DMS 273 (cell line): ENCODE measurements at regions not wholly inside any gene's neighbourhood (a gene's known extent, or its start where the extent isn't known, plus 50 kb on each side); places are given as distances from the start of the nearest gene placed in this dataset.
"Not testable (repeated sequence)": the region's sequence is repeated elsewhere in the genome, so short reads cannot be mapped to it uniquely, and the experiment has no call there.

ENCODE experiments used
- DNase-seq: peaks from one replicate; lab custom pipeline; 2025; ENCODE audit not compliant: unreplicated experiment; lab: John Stamatoyannopoulos, UW

GRCh38 chr4:147151763-147152162 lies 206.1 kb upstream of the TTC29 start:
- DNase-seq, result no peak

DNA sequence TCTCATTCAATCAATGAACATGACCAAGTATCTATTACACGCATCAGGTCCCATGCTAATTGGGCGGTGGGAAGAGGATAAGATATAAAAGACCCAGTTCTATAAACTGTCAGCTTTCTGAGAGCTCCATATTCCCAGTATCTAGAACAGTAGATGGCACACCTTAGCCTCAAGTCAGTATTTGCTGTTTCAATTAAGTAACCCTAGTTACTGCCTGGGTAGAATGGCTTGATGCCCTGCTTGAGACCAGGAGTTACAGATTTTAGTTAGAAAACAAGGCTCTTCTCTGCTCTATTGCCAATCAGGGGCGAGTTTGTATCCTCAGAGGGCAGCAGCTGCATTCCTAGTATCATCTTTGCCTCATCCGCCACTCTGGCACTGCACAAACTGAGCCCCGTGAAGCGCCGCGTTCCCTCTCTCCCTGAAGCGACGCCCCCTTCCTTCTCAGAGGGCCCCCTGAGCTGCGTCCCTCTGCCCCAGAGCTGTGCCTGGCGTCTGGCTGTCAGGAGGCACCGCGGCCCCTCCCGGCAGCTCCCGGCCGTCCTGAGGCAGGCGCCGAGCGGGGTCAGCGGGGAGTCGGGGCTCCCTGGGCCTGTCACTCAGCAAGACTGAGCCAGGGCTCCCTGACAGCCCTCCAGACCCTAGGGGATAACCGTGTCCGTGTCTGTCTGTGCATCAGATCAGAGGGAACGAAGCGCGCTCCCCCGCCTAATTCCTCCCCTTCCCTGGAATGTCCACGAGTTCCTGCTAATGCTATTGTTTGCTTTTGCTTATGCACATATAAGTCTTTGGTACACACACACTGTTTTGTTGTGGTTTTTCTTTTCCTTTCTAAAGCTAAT lies 212.4 kb upstream of the TTC29 start:
- DNase-seq, result peak; percentile 0

DNA sequence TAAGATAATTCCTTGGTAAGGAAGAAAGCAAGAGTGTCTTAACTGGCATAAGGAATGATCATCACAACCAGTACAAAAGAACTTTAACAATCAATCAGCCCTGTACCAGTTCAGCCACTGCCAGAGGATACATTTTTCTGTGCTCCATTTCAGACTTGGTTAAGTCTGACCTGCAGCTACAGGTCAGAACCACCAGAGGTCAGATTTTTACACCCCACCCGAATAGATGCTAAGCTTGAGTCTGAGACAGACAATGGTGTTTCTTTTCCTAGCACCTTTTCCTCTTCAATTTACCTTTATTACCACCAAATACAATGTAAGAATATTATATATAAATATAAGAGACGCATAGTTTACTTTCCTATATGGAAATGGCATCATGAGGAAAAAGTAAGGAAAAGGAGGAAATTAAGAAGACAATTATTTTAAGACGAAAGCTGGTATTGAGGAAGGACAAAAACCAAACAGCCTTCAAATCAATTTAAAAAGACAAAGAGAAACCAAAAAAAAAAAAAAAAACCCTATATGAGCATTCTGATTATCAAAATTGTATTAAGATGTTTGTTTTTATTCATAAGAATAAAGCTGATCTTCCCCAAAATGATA lies 215.3 kb upstream of the TTC29 start:
- peak; percentile 44 for DNase-seq

DNA sequence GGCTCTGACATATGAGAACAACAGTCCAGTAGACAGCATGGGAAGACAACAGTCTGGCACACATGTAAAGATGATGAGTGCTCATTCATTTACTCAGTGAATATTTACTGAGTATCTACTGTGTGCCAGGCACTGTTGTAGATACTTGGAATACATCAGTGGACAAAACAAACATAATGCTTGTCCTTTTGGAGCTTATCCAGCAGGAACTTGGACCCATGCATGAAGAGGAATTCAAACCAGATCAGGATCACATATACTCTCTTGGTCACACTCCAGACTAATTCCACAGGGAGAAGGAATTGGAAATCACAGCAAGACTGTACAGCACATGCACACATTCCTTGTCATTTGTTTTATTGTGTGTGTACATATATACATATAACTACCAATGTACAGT lies 217.6 kb upstream of the TTC29 start:
- DNase-seq, result no peak

DNA sequence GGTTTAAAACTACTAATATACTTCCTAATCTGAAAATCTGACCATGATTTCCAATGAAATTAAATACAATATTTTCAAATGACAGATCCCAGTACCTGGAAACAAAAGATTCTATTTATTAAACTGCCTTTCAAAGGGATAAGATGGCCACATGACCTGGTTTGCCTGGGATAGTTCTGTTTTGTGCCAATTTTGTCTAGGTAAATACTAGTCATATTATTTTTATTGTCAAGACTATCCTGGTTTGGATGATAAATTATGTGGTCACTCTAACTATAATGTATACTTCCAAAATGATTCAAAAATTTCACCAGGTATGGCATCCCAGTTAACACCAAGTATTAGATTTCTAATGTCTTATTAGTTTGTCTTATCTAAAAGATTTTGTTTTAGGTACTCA lies 222.5 kb upstream of the TTC29 start:
- DNase-seq, result not testable (repeated sequence)

- no peak for DNase-seq
Measured at GRCh38 chr4:147173322-147173721, 227.7 kb upstream of the TTC29 start.

- DNase-seq, result no peak
Measured at GRCh38 chr4:147173797-147174432, 228.3 kb upstream of the TTC29 start.

- DNase-seq, result no peak
Measured at GRCh38 chr4:147174591-147174990, 228.9 kb upstream of the TTC29 start.

DNA sequence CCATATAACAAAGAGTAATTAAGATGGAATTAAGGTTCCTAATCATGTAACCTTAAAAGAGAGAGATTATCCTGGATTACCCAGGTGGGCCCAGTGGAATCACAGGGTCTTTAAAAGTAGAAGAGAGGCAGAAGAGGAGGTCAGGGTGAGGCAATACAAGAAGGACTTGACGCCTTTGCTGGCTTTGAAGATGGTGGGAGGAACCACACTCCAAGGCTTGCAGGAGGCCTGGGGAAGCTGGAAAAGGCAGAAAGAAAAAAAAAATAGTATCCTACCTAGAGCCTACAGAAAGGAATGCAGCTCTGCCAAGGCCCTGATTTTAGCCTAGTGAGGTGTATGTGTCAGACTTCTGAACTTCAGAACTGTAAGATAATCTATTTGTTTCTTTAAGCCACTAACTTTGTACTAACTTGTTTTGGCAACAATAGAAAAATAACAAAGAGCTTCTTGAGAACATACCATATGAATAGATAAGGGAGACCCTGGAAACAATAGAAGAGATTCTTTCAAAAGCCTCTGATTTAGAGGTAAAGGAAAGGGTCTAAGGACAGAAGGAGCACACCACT lies 229.9 kb upstream of the TTC29 start:
- DNase-seq, result no peak

DNA sequence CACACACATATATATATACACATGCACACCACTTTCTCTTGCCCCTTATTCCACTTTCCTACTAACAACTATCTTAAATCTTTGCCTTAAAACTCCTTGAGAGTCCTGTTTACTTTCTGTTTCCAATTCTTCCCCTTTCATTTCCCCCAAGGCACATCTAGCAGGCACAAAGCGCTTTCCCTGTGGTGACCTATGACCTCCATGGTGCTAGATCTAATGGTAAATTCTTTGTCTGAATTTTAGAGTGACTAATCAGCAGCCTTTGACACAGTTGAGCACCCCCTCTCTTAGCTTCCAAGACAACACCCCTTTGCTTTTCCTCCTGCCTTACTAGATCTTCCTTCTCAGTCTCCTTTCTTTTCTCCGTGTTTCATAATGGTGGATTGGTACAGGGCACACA lies 236.4 kb upstream of the TTC29 start:
- no peak for DNase-seq

DNA sequence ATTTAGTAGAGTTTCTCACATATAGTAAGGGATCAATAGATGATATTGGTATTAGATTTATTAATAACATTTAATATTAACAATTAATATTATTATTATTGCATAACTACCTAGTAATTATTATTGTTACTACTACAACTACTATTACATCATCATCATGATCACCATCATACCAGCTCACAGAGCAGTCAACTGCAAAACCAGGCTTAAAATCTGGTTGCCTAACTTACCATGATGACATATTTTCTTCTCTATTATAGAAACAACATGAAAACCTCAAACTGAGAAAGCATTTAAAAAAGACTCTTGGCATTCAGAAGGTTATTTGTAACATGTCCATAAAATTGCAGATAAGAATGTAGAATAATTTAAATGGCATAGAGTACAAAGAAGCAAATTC lies 247.0 kb upstream of the TTC29 start:
- DNase-seq, result no peak

DNA sequence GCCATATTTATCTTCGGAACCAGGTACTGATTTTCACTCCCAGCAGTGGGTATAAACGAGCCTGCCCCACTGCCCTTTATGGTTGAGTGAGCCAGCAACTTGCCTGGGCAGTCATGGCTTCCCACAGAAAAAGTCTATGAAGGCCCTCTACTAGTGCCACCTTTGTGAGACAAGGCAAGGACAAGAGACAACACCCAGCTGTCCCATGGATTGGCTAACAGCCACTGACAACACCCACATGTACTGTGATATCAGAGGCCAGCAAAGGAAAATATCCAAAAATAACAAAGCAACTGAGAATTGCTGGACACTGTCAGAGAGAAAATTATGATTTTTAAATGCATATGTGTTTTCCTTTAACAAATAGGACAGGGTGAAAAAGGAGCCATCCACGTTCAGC lies 248.4 kb upstream of the TTC29 start:
- no peak for DNase-seq

DNA sequence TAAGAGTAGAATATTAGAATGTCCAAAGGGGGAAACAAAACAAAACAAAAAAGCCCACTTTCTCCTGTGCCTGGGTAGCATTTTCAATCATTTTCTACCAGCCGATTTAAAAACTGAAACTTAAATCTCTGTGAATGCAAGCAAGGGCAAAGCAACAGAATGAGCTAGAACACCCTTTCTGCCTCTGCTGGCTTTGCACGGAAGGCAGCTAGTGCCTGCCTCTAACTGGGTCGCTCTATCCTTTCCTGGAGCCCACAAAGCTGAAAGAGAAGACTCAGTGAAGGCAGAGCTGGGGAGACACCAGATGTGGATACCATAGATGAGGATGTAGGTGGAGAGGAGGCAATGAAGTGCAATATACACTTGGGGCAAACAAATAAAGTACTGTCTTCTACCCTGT lies 248.9 kb upstream of the TTC29 start:
- no peak for DNase-seq

GRCh38 chr4:147195386-147195785 lies 249.7 kb upstream of the TTC29 start:
- no peak for DNase-seq

GRCh38 chr4:147198411-147199051 lies 252.9 kb upstream of the TTC29 start:
- no peak for DNase-seq

DNA sequence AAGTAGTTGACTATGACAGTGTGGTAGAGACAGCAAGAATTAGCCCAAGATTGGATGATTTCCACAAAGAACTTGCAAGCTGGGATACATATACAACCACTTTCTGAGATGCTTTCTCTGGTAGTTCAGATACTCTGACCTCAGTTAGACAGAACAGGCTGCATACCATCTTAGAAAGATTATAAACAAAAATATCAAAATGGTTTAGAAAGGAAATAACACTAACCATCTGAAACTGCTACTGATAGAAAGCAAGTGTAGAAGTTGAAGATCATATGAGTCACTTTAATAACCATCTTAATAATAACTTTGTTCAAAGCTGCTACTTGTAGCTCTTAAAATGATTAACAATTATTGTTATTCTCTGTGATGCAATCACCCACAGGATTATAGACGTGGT lies 255.4 kb upstream of the TTC29 start:
- no peak for DNase-seq

DNA sequence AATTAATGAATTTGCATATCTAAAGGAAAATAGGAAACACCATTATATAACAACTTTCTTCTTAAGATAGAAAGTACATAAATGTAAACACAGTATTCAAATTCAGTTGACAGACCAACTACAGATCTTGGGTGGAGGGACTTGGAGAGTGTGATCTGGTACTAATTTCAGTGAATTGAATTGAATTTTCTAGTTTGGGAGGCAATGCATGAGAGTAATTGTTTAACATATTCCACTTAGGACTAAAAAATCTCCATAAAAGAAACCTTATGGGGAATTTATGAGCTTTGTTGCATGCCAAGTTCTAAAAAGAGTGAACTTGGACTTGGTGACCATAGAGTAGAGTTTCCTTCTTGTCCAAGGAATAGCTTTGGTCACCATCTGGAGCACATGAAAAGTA lies 261.1 kb upstream of the TTC29 start:
- DNase-seq, result no peak

- no peak for DNase-seq
Measured at GRCh38 chr4:147207911-147208310, 262.2 kb upstream of the TTC29 start.

GRCh38 chr4:147217655-147218054 lies 263.2 kb upstream of the EDNRA start:
- no peak for DNase-seq

DNA sequence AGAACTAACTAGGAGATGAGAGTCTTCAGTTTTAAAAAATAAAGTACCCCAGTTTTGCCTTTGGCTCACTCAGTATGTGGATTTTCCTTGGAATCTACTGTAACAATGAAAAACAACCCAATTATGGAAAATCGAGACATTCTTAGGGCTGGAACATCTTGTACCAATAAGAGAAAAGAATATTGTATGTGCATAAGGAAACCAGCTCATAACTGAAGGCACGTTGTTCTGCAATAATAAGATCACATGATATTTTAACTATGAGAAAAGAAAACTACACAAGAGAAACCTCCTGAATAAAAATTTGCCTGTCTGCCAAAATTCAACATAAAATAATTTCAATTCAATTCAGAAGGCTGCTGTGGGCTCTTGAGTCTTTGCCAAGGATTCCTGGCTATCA lies 261.8 kb upstream of the EDNRA start:
- DNase-seq, result no peak

GRCh38 chr4:147220833-147221232 lies 260.1 kb upstream of the EDNRA start:
- DNase-seq, result no peak
